Activated T-helper 1 cell treated with anti-CD3 and anti-CD28 coated beads, Interleukin-2, amount 50 U/mL, for 16 hours (primary cell): ENCODE measurements at regions not wholly inside any gene's neighbourhood (a gene's known extent, or its start where the extent isn't known, plus 50 kb on each side); places are given as distances from the start of the nearest gene placed in this dataset.

Experiments used
- DNase-seq, 2 donors: peaks; one replicate each; pipeline ENCODE4 v3.0.0-alpha.2; 2020; ENCODE audit warnings: low read depth in 1 of 2, low spot score in 1 of 2

DNA sequence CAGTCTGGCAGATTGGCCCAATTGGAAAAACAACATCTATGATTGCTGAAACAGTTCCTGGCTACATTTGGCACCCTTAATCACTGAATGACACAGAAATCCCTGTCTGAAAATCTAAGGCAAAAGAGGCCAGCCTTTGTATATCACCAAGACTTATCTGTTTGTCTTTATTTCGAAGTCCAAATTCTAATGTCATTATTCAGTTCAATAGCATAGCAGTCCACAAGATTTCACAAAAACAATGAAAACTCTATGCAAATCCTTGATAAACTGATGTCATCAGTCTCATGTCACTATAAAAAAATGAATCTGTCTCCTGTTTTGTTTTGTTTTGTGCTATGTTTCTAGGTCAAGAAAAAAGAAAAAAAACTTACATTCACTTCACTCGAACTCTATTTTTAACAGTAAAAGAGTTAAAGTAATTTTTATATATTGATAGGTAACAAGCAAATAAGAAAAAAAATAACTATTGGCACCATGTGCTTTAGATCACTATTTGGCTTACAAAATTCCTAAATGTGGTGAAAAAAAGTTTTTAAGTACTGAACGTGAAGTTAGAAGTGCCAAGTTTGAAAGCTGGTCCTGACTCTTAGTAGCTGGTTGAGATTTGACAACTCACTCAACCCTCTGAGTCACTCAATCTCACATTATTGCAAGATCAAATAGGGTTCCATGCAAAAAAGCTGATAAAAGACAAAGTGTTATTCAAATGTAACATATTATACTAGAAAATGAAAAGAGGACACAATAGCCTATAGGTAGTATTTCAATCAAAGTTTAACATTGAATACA is 359.3 kb downstream of the IRS1 start:
- DNase-seq: no peak

DNA sequence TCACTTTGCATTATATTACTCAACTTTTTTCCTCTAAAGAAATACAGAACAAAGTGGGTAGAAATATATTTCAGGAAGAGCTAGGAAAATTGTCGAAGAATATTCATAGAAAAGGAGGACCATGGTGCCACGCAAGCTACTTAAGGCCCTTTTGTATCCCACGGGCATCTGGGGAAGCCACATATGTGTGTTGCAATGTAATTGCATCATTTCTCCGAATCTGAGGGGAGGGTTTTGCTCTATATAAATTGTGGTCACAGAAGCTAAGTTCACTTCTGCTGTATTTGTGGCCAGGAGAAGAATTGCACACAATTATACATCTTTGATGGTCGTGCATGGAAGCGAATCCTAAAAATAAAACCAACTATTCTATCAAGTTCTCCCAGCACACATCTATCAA is 360.3 kb downstream of the IRS1 start:
- DNase-seq: no peak

DNA sequence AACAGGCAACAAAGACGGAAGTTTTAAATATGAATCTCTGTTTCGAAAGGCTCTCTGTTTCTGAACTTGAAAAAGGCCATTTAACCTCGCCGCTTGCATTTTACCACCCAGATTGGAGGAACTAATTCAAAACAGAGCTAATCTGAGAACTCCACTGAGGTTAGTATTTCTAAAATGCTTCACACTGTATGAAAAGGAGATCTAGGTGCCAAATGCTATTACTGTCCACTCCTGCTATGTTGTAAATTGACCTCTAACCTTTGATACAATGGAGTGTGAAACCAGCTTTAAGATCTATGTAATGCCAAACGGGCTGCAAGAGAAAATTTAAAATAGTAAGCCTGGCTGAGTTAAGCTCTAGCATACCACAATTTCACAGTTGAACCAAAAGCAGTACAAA is 364.5 kb downstream of the IRS1 start:
- no peak for DNase-seq

DNA sequence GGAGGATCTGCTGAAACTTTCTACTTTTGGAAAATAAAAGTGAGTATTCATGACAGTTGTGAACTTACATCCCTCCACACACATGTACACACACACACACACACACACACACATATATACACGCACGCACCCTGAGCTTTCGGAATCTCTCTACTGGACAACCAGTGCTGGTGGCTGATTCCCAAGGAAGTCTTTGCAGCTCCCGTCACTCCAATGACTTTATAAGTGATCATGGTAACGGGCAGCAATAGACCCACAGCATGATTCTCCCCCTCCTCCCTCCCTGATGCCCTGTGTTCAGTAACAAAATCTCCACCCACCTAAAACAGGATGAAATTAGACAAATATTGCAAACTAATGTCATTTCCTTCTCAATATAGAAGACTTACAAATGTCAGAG is 364.9 kb downstream of the IRS1 start:
- no peak for DNase-seq

DNA sequence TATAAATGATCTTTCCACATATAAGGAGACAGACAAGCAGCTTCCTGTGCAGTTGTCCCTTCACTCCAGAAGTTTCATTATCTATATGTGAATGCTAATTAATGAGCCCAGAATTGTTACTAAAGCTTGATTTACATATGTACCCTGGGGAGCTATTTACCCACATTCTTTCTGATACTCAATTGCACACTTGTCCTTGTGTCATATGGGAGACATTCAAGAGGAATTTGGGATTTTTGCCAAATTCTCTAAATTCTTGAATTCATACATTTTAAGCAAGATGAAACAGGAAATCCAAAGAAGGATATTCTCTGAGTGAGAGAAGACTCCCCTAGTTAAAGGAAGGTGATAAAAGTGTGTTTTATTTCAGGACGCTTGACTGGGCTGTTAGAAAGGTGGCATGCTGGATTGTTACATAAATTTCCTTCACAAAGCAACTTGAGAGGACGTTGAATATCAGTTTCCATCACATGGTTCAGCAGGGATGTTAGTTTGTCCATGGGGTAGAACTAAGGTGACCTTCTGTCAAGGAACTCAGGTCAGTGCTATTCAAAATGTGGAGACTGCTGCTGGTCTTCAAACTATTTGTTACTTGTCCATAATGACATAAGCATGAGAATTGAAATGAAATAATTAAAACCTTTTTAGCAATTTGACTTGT is 368.2 kb downstream of the IRS1 start:
- no peak for DNase-seq

DNA sequence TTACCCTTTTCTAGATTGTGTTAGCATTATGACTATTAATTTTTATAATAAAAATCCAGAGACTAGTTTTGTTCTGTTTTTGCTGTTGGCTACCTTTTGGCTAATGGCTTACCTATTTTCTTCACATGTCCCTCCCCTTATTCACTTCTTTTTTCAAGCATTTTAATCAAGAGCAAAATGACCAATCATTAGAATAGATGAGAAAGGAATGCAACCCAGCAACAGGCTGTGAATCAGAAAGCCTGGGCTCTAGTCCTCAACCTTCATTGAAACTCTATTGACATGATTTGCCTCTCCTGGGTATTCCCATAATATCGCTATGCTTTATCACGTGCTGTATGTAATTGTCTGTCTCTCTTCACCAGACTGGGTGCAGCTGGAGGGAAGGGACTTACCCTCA is 370.1 kb downstream of the IRS1 start:
- no peak for DNase-seq

DNA sequence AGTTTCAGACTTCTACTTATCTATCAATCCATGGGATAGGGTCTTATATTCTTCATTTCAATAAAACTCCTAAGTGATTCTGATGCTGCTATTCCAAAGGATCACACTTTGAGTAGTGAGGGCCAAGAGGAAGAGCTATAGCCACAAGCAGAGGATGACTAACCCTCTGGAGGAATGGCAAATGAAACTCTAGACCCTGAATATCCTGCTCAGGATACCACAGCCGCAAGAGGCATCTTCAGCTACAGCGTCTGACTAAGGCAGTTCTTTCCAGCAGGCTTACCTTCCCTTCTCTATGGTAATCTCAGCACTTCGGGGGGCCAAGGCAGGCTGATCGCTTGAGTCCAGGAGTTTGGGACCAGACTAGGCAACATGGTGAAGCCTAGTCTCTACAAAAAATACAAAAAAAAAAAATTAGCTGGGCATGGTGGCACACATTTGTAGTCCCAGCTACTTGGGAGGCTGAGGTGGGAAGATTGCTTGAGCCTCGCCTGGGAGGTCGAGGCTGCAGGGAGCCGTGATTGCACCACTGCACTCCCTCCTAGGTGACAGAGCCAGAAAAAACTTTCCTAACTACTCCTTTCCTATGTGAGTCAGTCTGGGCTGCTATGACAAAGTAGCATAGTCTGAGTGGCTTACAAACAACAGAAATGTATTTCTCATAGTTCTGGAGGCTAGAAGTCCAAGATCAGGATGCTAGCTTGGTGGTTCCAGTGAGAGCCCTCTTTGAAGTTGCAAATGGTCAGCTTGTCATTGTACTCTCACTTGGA is 371.9 kb downstream of the IRS1 start:
- DNase-seq: no peak

DNA sequence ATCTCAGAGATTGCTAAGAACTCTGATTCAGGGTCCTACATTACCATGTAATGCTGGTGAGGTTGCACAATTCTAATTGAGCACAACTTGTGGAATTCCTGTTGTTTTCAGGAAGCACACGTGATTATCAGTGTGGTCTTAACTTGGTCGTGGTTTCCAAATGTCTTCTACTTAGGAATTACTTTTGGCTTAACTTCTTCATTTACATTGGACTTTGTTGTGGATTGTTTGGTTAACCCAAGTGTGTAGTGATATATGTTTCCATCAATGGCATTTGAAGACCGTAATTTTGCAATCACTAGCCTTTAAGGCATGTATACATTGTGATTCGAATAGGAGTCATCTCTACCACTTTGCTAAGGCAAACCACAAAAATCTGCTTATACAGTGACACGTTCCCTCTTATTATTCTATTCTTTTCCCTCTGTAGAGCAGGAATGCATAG is 373.3 kb downstream of the IRS1 start:
- no peak for DNase-seq

DNA sequence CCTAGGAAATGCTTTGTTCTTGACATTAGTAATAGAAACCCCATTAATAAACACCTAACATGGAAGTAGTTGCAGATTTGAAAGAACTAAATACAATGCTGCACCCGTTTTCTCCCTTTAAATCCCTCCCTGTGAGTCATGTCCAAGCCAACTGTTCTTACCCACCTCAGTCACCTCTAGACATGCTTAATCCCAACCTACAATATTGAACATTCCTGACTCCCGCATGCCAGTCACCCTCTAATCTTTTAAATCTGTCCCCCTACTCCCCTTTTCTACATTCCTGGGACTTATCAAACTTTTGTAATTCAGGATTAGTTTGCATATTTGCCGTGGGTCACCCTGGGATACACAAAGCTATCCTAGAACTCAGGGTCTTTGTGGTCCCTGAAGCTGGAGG is 374.6 kb downstream of the IRS1 start:
- DNase-seq: no peak

DNA sequence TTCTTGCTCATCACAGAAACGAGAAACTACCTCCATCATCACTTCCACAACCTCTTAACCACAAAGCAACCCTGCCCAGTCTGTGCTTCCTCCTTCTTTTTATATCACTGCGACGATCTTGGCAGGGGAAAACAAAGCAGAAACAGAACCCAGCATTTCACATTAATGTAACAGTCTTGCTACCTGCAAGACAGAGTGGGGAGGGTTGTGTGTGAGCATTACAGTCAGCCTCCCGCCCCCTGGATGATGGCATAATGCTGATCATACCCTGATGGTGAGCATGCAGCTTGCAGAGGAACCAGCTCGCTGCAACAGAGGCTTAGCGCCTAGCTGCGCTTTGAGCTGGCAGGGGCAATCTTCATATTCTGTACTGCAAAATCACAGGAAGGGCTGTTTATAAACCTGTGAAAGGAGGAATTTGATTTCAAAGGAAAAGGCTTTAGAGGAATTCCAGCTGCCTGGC is 376.1 kb downstream of the IRS1 start:
- peak; percentile 0 to 4 for DNase-seq

DNA sequence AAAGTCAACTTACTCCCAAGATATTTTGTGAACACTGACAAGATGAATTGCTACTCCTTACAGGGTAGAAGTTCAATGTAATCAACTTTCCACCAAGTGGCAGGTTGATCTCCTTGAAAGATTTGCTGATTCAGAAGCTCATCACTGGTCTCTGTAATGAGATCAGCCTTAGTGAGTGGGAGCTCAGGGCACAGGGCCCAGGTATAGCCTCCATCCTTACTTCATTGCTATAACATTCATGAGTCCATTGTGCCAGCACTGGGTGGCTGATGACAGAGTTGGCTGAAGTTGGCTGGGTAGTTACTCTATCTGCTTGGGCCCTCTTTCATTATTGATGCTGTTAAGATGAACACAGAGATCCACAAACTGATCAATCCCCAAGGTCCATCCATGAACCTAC is 379.0 kb downstream of the IRS1 start:
- no peak for DNase-seq

DNA sequence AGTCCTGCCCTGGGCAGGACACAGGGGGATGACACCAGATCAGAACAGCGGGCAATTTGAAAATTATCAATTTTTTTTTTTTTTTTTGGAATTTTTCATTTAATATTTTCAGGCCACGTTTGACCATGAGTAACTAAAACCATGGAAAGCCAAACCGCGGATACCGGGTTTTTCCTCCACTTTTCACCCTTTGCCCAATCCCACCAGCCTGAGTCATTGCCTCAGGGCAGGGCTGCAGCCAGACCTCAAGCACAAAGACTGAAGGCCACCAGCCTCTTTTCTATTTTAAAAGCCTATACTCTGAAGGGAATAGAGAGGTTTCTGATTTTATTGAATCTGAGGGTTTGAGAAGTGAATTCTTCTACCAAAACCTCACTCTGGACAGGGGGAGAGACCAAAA is 381.1 kb downstream of the IRS1 start:
- DNase-seq: no peak

DNA sequence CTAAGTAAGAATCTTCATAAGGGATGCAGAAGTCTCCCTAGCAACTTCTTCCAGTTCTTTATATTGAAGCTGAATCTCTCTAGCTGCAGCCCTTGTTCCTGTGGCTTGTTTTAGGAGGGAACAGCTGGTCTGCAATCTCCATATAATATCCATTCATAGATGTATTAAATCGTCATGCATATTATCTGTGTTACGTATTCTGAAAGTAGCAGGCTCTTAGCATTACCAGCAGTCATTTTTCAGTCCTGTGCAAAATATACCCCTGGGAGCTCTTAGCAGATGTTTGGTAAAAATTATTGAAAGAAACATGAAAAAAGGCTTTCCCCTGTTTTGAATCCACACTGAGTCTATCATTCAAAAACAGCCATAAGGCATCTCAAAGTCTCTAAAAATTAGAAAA is 385.3 kb downstream of the IRS1 start:
- no peak for DNase-seq

DNA sequence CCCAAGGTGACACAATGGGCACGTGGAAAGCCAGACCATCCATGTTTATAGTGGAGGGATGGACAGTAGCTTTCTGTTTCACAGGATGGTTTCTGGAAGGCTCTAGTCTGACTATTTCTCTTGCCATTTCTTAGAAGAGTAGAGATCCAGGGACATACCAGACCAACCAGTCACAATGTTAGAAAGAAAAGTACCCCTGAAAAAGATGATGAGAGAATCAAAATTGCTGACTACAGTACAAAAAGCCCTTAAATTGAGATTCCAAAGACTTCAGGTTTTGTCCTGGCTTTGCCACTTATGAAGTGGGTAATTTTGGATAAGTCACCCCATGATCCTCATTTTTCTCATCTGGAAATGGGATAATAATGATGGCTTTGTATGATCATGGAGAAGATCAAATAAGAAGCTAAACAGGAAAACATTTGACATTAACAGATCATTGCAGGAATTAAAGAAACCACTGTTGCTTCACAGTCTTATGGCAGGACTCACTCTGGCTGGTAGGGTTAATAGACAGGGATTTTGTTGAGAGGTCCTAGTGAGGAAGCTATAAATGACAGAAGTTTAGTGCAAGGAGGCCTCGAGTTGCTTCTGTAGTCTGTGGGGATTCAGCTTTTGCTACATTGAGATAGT is 386.0 kb downstream of the IRS1 start:
- DNase-seq: no peak

DNA sequence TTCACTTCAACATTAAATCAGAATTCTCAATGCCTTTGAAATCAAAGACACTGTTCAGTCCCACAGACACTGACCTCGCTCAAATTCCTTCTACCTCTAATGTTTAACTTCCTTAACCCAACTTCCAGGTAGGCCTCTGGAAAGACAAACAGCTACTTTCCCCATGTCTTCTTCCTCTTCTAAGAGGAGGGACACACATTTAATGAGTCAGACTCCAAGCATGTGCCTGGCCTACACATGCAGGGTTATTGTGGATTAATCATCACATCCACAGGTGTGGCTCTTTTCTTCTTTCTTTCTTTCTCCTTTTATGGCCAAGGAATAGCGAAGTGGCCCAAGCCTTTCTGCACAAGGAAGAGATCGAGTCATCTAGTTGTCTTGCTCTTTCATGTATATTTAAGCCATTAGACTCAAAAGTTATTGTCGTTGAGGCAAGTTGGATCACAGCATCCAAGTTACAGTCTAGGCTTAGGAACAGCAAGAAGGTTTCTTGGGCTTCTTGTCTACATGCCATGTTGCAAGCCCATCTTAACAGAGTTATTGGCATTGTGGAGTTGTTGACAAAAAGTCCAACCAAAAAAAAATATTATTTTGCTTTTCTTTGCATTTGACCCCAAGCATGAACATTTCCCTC is 387.8 kb downstream of the IRS1 start:
- DNase-seq: no peak

DNA sequence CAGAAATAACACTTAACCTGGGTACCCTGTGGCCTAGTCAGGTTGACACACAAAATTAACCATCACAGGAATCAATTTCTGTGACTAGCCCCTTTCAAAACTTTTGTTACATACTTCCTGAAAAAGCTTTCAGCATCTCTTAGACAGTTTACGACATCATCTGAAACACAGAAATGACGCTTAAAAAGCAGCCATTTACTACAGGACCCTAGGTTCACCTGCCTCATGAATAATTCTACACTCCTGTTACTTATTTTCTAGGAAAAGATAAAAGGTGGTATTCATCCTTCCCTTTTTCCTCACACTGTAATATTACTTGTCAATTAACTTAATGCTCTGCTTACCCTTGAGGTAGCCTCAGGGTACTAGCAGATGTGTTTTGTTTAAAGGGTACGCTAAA is 388.4 kb downstream of the IRS1 start:
- DNase-seq: no peak

DNA sequence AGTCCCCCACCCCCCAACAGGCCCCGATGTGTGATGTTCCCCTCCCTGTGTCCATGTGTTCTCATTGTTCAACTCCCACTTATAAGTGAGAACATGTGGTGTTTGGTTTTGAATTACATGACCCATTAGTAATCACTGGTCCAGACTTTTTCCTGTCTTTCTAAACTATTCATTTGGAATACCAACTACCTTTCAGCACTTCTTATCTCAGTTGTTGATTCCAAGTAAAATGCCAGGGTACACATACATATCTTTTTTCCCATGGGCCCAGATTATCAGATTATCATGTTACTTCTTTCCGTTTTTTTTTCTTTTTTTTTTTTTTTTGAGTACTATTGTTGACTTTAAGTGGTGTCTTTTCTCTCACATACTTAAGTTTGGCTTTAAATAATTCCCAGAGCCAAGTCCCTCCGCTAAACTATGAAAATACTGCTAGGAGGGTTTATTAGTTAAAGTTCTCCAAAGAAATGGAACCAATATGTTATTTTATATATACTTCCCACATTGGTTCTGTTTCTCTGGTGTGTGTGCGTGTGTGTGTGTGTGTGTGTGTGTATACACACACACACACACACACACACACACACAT is 389.3 kb downstream of the IRS1 start:
- DNase-seq: no peak

DNA sequence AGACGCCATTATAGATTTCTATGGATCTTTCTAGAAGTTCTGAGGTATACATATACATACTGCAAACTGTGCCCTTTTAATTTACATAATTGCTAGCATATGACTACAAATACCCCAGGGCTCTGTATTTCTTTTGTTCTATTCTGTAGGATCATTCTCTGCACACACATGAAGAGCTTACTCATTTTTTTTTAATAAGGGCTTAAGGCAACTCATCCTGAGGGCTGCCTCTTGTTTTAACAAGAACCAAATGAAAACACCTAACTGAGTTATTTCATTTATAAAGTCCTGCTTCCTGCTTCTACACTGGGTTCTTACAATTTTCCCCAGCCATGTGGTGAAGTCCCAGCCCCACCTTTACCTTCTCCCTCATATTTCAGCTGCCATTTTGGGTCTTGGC is 390.5 kb downstream of the IRS1 start:
- no peak for DNase-seq

DNA sequence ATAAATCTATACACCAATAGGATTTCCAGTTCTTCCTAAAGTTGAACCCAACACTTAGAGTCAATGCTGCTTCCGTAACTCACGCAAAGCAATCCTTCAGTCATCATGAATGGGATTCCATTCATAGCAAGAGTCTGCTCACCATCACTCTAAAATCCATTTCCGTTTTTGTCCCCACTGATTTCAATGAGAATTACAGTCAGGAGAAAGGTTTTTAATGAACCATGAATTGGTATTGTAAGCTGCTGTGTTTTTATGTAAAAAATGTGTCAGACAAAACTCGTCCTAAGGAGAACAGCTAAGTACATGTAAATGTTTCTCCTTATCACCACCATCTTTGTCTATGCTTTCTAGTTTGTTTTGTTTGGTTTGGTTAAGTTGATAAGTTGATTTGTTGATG is 391.5 kb downstream of the IRS1 start:
- DNase-seq: no peak

DNA sequence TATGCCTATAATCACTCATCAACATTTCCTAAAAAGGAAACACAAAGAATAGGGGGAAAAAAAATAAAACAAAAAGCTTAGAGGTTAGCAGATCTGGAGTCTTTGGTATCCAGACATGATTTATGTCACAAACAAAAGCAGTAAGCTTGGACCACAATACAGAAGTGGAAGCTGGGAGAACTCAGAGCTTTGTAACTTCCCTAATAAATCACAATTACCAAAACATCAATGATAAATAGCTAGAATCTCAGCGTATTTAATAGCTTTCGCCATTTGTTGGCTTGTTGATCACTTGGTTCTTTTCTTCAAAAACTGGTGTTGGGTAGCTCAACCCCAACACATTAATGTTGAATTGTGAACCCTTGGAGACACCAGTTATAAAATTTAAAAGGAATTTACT is 392.5 kb downstream of the IRS1 start:
- DNase-seq: no peak

DNA sequence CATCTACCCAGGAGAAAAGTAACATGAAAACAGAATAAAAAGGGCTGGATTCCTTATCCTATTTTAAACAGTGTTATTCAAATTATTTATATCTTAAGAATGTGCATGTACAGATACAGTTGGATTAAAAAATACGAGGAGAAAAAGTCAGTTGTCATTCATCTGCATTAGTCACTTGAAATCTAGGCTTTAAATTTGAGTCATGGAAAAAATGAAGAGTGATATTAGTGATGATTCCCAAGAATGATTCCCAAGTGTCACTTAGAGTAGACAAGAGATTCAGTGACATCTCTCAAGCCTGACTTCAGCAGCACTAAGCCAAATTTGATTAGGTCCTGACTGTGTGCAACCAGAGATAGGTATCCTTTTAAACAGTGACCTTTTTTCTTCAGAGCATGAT is 394.2 kb downstream of the IRS1 start:
- DNase-seq: no peak
